Neural cell (in vitro differentiated cells): ENCODE measurements at regions not wholly inside any gene's neighbourhood (a gene's known extent, or its start where the extent isn't known, plus 50 kb on each side); places are given as distances from the start of the nearest gene placed in this dataset.
"Not testable (repeated sequence)": the region's sequence is repeated elsewhere in the genome, so short reads cannot be mapped to it uniquely, and the experiment has no call there.

Experiments used
- H2AFZ ChIP-seq: fragments of 200-600, 300-800 bp; sonication (generic), shearing (Covaris generic); 2 replicates; pipeline ENCODE4 v1.6.0; 2014; ENCODE audit warnings: low read depth, mild to moderate bottlenecking, antibody characterized with exemption, low read length, moderate library complexity
- H3F3A ChIP-seq: fragments of 200-600 bp; shearing (Covaris generic); 2 replicates; pipeline ENCODE4 v1.6.1; 2016; ENCODE audit warnings: mild to moderate bottlenecking, moderate library complexity, mixed read lengths, antibody characterized with exemption, low read length; ENCODE audit not compliant: insufficient read depth, poor library complexity, severe bottlenecking
- H3K27ac ChIP-seq: fragments of 200-600, 300-800 bp; sonication (generic), shearing (Covaris generic); 2 replicates; pipeline ENCODE4 v1.5.1; 2014; ENCODE audit warnings: mild to moderate bottlenecking, low read length, moderate library complexity
- H3K27me3 ChIP-seq: fragments of 300-800, 200-600 bp; sonication (generic), shearing (Covaris generic); 2 replicates; pipeline ENCODE4 v1.6.0; 2014; ENCODE audit warnings: mild to moderate bottlenecking, low read depth, low read length, moderate library complexity; ENCODE audit not compliant: insufficient read depth
- H3K36me3 ChIP-seq: fragments of 300-800, 200-600 bp; sonication (generic), shearing (Covaris generic); 2 replicates; pipeline ENCODE4 v1.5.1; 2014; ENCODE audit warnings: mild to moderate bottlenecking, antibody characterized with exemption, low read length, moderate library complexity; ENCODE audit not compliant: insufficient read depth
- H3K4me2 ChIP-seq: fragments of 300-800, 200-600 bp; sonication (generic), shearing (Covaris generic); 2 replicates; pipeline ENCODE4 v1.6.0; 2014; ENCODE audit warnings: mild to moderate bottlenecking, low read length
- H3K4me3 ChIP-seq: fragments of 300-800, 200-600 bp; sonication (generic), shearing (Covaris generic); 2 replicates; pipeline ENCODE4 v1.5.1; 2014; ENCODE audit warnings: mild to moderate bottlenecking, low read length, moderate library complexity
- H3K79me2 ChIP-seq: fragments of 200-600 bp; shearing (Covaris generic); replicated peaks from 2 replicates; pipeline ENCODE4 v1.6.0; 2014; ENCODE audit warnings: mild to moderate bottlenecking, low read length, moderate library complexity; ENCODE audit not compliant: insufficient read depth
- H3K9ac ChIP-seq: fragments of 300-800, 200-600 bp; sonication (generic), shearing (Covaris generic); 2 replicates; pipeline ENCODE4 v1.6.1; 2016; ENCODE audit warnings: mild to moderate bottlenecking, low read length, mixed read lengths
- H3K9me2 ChIP-seq: fragments of 200-600 bp; shearing (Covaris generic); 2 replicates; pipeline ENCODE4 v1.6.1; 2016; ENCODE audit warnings: mild to moderate bottlenecking, low read length, mixed read lengths; ENCODE audit not compliant: insufficient read depth
- H3K9me3 ChIP-seq: fragments of 200-600, 300-800 bp; sonication (generic), shearing (Covaris generic); 2 replicates; pipeline ENCODE4 v1.6.1; 2016; ENCODE audit warnings: mild to moderate bottlenecking, mixed run types, low read length, moderate library complexity, mixed read lengths
- H4K20me1 ChIP-seq: fragments of 200-600 bp; shearing (Covaris generic); 2 replicates; pipeline ENCODE4 v1.6.1; 2016; ENCODE audit warnings: mild to moderate bottlenecking, mixed run types; ENCODE audit not compliant: insufficient read depth
- CTCF ChIP-seq: fragments of 450-650 bp; IDR thresholded peaks from 2 replicates; pipeline ENCODE4 v1.5.1; 2014; ENCODE audit warnings: antibody characterized with exemption, mild to moderate bottlenecking, moderate library complexity; ENCODE audit not compliant: poor library complexity, severe bottlenecking
- EP300 ChIP-seq: fragments of 450-650 bp; conservative IDR thresholded peaks from 2 replicates; pipeline ENCODE4 v1.6.1; 2014; ENCODE audit warnings: antibody characterized with exemption, mild to moderate bottlenecking, moderate library complexity; ENCODE audit not compliant: poor library complexity, severe bottlenecking
- EZH2 ChIP-seq: fragments of 200-600, 300-800 bp; shearing (Covaris generic), sonication (generic); IDR thresholded peaks from 2 replicates; pipeline ENCODE4 v1.6.1; 2014; ENCODE audit warnings: antibody characterized with exemption, low read length, borderline replicate concordance, mild to moderate bottlenecking; ENCODE audit not compliant: insufficient read depth, poor library complexity, severe bottlenecking
- MXI1 ChIP-seq: fragments of 450-650 bp; conservative IDR thresholded peaks from 2 replicates; pipeline ENCODE4 v1.6.1; 2014; ENCODE audit warnings: antibody characterized with exemption, mild to moderate bottlenecking; ENCODE audit not compliant: poor library complexity, severe bottlenecking
- POLR2AphosphoS5 ChIP-seq: IDR thresholded peaks from 2 replicates; pipeline ENCODE4 v1.6.1; 2012
- RAD21 ChIP-seq: fragments of 450-650 bp; conservative IDR thresholded peaks from 2 replicates; pipeline ENCODE4 v1.6.1; 2014; ENCODE audit warnings: antibody characterized with exemption, mild to moderate bottlenecking, moderate library complexity
- SMC3 ChIP-seq: fragments of 450-650 bp; conservative IDR thresholded peaks from 2 replicates; pipeline ENCODE4 v1.6.1; 2014; ENCODE audit warnings: antibody characterized with exemption, mild to moderate bottlenecking, moderate library complexity; ENCODE audit not compliant: poor library complexity
- TAF1 ChIP-seq: IDR thresholded peaks from 2 replicates; pipeline ENCODE4 v1.6.1; 2012; ENCODE audit warnings: low read depth
- TF ChIP-seq, protein P1 (sequence below): IDR thresholded peaks from 2 replicates; pipeline ENCODE4 v1.6.1; 2012; ENCODE audit warnings: borderline replicate concordance

DNA sequence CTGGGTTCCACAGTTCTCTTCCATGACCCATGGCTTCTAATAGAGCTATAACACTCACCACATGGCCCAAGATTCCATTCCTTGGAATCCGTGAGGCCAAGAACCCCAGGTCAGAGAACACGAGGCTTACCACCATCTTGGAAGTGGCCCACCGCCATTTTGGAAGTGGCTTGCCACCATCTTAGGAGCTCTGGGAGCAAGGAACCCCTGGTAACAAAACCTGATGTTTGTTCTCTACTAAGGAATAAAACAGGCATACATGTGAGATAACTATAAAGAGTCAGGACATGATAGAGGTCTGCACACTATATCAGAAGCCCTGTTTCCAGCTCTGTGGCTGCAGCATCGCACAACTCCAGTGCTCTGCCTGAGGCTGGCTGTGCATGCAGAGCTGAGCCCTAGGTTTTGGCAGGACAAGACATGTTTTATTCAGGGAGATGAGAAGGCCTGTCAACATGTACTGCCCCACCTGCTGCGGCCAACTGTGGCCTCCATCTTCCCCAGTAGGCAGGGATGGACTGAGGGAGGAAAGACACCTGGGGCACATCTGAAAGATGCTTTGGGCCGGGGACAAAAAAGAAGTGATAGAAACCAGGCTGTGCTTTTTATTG, 344.9 kb downstream of the DAD1 start:
- no peak overlapping the region for H3K9ac ChIP-seq
- H2AFZ ChIP-seq = no peak overlapping the region
- H3K4me3 ChIP-seq = no peak overlapping the region
- no peaks in the 10 kb centered on the region for H3K9me2 ChIP-seq
- no peaks in the 10 kb centered on the region for H3F3A ChIP-seq
- H3K27me3 ChIP-seq = no peaks in the 10 kb centered on the region
- TF ChIP-seq TAF1 (no peak), EP300 (no peak), CTCF (no peak), MXI1 (no peak), POLR2AphosphoS5 (no peak)
- TF ChIP-seq, protein P1, sequence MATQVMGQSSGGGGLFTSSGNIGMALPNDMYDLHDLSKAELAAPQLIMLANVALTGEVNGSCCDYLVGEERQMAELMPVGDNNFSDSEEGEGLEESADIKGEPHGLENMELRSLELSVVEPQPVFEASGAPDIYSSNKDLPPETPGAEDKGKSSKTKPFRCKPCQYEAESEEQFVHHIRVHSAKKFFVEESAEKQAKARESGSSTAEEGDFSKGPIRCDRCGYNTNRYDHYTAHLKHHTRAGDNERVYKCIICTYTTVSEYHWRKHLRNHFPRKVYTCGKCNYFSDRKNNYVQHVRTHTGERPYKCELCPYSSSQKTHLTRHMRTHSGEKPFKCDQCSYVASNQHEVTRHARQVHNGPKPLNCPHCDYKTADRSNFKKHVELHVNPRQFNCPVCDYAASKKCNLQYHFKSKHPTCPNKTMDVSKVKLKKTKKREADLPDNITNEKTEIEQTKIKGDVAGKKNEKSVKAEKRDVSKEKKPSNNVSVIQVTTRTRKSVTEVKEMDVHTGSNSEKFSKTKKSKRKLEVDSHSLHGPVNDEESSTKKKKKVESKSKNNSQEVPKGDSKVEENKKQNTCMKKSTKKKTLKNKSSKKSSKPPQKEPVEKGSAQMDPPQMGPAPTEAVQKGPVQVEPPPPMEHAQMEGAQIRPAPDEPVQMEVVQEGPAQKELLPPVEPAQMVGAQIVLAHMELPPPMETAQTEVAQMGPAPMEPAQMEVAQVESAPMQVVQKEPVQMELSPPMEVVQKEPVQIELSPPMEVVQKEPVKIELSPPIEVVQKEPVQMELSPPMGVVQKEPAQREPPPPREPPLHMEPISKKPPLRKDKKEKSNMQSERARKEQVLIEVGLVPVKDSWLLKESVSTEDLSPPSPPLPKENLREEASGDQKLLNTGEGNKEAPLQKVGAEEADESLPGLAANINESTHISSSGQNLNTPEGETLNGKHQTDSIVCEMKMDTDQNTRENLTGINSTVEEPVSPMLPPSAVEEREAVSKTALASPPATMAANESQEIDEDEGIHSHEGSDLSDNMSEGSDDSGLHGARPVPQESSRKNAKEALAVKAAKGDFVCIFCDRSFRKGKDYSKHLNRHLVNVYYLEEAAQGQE = no peak
- H3K9me3 ChIP-seq = no peaks in the 10 kb centered on the region
- H3K27ac ChIP-seq = no peak overlapping the region
- no peaks in the 10 kb centered on the region for H3K36me3 ChIP-seq
- no peak overlapping the region for H3K4me2 ChIP-seq
- no peaks in the 10 kb centered on the region for H3K79me2 ChIP-seq
- no peaks in the 10 kb centered on the region for H4K20me1 ChIP-seq

DNA sequence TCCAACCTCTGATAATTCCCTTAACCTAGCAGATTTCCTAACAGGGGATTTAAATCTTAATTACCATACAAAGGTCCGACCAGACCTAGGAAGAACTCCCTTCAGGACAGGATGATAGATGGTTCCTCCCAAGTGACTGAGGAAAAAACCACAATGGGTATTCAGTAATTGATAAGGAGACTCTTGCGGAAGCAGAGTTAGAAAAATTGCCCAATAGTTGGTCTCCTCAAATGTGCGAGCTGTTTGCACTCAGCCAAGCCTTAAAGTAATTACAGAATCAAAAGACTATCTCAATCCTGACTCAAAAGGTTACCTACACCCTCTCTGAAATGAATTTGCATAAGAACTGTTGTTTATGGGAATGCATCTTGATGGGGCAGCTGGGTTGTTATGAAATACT, 350.7 kb downstream of the DAD1 start:
- H3F3A ChIP-seq, H3K4me2 ChIP-seq, H3K79me2 ChIP-seq, H3K27ac ChIP-seq, H3K9ac ChIP-seq, H3K27me3 ChIP-seq, H3K9me3 ChIP-seq, H2AFZ ChIP-seq, H4K20me1 ChIP-seq, H3K36me3 ChIP-seq, H3K4me3 ChIP-seq, H3K9me2 ChIP-seq: not testable (repeated sequence)

DNA sequence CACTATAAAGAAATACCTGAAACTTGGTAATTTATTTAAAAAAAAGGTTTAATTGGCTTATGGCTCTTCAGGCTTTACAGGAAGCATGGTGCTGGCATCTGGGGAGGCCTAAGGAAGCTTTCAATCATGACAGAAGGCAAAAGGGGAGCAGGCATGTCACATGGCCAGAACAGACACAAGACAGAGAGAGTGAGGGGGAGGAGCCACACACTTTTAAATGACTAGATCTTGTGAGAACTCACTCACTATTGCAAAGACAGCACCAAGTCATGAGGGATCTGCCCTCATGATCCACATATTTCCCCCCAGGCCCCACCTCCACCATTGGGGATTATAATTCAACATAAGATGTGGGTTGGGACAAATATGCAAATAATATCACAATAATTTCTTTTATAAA, 355.6 kb downstream of the DAD1 start:
- Histone ChIP-seq H3K27me3 (no peaks in the 10 kb centered on the region), H3K4me2 (no peak overlapping the region), H3K9ac (no peak overlapping the region), H3K79me2 (no peaks in the 10 kb centered on the region), H3K36me3 (no peaks in the 10 kb centered on the region), H3K27ac (no peak overlapping the region), H4K20me1 (no peaks in the 10 kb centered on the region), H3K4me3 (no peak overlapping the region), H3K9me2 (no peaks in the 10 kb centered on the region), H3F3A (no peaks in the 10 kb centered on the region), H3K9me3 (peaks cover 5% of the 10 kb centered on the region), H2AFZ (no peak overlapping the region)
- no peak for TF ChIP-seq MXI1
- TF ChIP-seq EP300 = no peak
- TF ChIP-seq TAF1 = no peak
- TF ChIP-seq, protein P1 = no peak
- no peak for TF ChIP-seq EZH2
- TF ChIP-seq RAD21 = no peak
- no peak for TF ChIP-seq POLR2AphosphoS5
- no peak for TF ChIP-seq CTCF
- no peak for TF ChIP-seq SMC3
